DND-41 (cell line): ENCODE measurements at regions not wholly inside any gene's neighbourhood (a gene's known extent, or its start where the extent isn't known, plus 50 kb on each side); places are given as distances from the start of the nearest gene placed in this dataset.

Experiments used
- EZH2 ChIP-seq: IDR thresholded peaks from 3 replicates; pipeline ENCODE4 v1.6.1; 2012; ENCODE audit warnings: borderline replicate concordance, low read depth, mild to moderate bottlenecking, moderate library complexity, low read length, inconsistent platforms; ENCODE audit not compliant: severe bottlenecking
- TF ChIP-seq, protein P1 (sequence below): IDR thresholded peaks from 2 replicates; pipeline ENCODE4 v1.5.1; 2012; ENCODE audit warnings: borderline replicate concordance, low read length, moderate library complexity, mild to moderate bottlenecking; ENCODE audit not compliant: poor library complexity, severe bottlenecking; ENCODE audit errors: extremely low read depth

DNA sequence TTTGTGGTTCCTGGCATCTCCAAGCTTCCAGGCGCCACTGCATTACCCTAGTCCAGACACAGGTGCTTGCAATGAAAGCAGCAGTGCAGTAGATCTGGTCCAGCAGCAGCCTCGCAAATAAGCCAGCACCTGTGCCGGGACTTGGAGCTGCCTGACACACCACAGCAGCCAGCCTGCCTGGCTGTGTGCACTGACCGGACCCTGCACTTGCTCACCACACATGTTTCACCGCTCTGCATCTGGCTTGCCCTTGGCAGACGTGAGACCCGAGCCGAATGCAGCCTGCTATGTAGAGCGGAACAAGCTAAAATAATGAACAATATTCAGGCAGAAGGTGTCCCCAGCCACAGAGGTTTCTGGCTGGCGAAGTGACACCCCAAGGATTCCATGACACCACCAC is 123.6 kb upstream of the POM121L12 start:
- TF ChIP-seq, protein P1, sequence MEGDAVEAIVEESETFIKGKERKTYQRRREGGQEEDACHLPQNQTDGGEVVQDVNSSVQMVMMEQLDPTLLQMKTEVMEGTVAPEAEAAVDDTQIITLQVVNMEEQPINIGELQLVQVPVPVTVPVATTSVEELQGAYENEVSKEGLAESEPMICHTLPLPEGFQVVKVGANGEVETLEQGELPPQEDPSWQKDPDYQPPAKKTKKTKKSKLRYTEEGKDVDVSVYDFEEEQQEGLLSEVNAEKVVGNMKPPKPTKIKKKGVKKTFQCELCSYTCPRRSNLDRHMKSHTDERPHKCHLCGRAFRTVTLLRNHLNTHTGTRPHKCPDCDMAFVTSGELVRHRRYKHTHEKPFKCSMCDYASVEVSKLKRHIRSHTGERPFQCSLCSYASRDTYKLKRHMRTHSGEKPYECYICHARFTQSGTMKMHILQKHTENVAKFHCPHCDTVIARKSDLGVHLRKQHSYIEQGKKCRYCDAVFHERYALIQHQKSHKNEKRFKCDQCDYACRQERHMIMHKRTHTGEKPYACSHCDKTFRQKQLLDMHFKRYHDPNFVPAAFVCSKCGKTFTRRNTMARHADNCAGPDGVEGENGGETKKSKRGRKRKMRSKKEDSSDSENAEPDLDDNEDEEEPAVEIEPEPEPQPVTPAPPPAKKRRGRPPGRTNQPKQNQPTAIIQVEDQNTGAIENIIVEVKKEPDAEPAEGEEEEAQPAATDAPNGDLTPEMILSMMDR, result no peak
- TF ChIP-seq EZH2, result no peak
